Fibroblast of pulmonary artery (primary cell): ENCODE measurements at regions not wholly inside any gene's neighbourhood (a gene's known extent, or its start where the extent isn't known, plus 50 kb on each side); places are given as distances from the start of the nearest gene placed in this dataset.

Experiments
- DNase-seq: peaks from one replicate; pipeline ENCODE4 v3.0.0-alpha.2; 2010; ENCODE audit warnings: low read depth
- H3K4me3 ChIP-seq: replicated peaks from 2 replicates; pipeline ENCODE4 v1.5.1; 2011; ENCODE audit warnings: low read depth, mild to moderate bottlenecking, control low read depth, low read length, moderate library complexity
- CTCF ChIP-seq: IDR thresholded peaks from 2 replicates; pipeline ENCODE4 v1.5.1; 2011; ENCODE audit warnings: mild to moderate bottlenecking, control low read depth, low read length, inconsistent platforms; ENCODE audit errors: missing control alignments

DNA sequence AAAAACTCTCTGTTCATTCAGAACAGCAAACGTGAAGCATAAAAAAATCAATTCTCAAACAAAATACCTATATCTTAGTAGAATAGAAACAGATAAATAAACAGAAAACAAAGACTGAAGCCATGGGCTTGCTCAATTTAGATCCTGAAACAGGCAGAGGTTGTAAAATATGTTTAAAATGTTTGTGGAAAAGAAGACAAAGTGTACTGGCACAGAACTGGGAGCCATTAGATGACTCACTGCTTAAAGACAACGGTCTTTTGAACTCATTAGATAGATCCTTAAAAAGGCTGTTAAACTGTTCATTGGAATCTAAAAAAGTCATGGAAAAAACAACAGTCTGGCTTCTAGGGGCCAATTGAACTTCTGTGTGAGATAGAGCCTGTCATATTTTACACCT, 247.0 kb upstream of the NDST4 start:
- no peak for DNase-seq

GRCh38 chr4:115357776-115358175, 244.4 kb upstream of the NDST4 start:
- no peak for DNase-seq
- TF ChIP-seq CTCF: no peak
- no peak overlapping the region for H3K4me3 ChIP-seq

More for the DNA sequence above, 247.0 kb upstream of the NDST4 start:
- H3K4me3 ChIP-seq: no peak overlapping the region
- no peak for TF ChIP-seq CTCF

- DNase-seq: no peak
Measured at GRCh38 chr4:115356176-115356575, 242.8 kb upstream of the NDST4 start.

DNA sequence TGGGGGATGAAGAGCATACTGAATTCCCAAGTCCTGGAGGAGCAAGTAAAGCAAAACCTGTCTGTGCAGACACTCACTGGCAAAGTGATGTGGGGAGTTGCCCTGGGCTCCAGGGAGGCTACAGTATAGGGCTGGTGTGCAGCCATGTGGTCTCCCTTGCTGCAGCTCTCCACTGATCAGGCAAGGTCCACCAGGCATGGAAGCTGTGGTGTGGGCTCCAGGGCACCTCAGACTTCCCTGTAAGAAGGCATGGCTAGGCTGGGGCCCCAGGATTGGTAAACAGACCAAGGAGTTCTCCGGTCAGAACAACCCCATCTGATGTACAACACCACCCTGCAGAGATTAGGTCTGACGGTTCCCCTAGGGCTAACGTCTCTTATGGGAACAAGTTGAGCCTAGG, 241.9 kb upstream of the NDST4 start:
- no peak for DNase-seq
- H3K4me3 ChIP-seq: no peak overlapping the region
- TF ChIP-seq CTCF: no peak

More at GRCh38 chr4:115356176-115356575, 242.8 kb upstream of the NDST4 start:
- TF ChIP-seq CTCF: no peak
- H3K4me3 ChIP-seq: no peak overlapping the region

- no peak for TF ChIP-seq CTCF
- DNase-seq: no peak
- no peak overlapping the region for H3K4me3 ChIP-seq
Measured at GRCh38 chr4:115353370-115353769, 239.9 kb upstream of the NDST4 start.

DNA sequence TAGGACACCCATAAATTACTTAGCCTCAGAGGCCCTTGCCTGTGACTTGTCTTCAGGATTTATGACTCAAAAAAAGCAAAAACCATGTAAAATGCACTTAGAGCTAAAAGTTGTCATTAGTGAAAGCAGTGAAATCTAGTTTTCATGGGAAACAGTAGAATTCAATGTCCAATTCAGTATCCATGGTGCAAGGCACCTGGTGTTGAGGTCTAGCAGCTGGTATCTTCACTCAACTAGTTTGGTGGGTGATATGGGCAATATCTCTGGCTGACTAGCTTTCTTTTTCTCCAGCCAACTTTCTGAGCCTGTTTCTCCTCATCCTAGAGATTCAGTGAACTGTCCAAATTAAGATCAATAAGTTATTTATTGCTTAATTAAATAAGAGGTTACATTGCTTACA, 229.8 kb upstream of the NDST4 start:
- no peak for TF ChIP-seq CTCF
- H3K4me3 ChIP-seq: no peak overlapping the region
- no peak for DNase-seq

GRCh38 chr4:115334736-115335411, 221.5 kb upstream of the NDST4 start:
- H3K4me3 ChIP-seq: no peak overlapping the region
- no peak for DNase-seq
- no peak for TF ChIP-seq CTCF
